Memory B cell (primary cell): ENCODE measurements at regions not wholly inside any gene's neighbourhood (a gene's known extent, or its start where the extent isn't known, plus 50 kb on each side); places are given as distances from the start of the nearest gene placed in this dataset.

Source experiments
- ATAC-seq: fragments of 150-1000 bp; cut with Tn5 transposase; 2 replicates; pipeline ENCODE4 v1.10.0; 2021; ENCODE audit warnings: low read depth, mild to moderate bottlenecking, moderate library complexity
- DNase-seq, 2 donors: peaks; one replicate each; pipeline ENCODE4 v3.0.0; 2022; ENCODE audit warnings: low spot score in 2 of 2
- H3K27ac Mint-ChIP-seq: one replicate; pipeline ENCODE4 v1.8.0; 2022; ENCODE audit warnings: mild to moderate bottlenecking, moderate library complexity, mixed read lengths
- H3K27me3 Mint-ChIP-seq: one replicate; pipeline ENCODE4 v1.8.0; 2022; ENCODE audit warnings: mixed read lengths
- H3K36me3 Mint-ChIP-seq: one replicate; pipeline ENCODE4 v1.8.0; 2022; ENCODE audit warnings: mild to moderate bottlenecking, mixed read lengths
- H3K4me1 Mint-ChIP-seq: one replicate; pipeline ENCODE4 v1.8.0; 2022; ENCODE audit warnings: mixed read lengths
- H3K4me3 Mint-ChIP-seq: one replicate; pipeline ENCODE4 v1.8.0; 2022; ENCODE audit warnings: mild to moderate bottlenecking, moderate library complexity, mixed read lengths
- H3K9me3 Mint-ChIP-seq: one replicate; pipeline ENCODE4 v1.8.0; 2022; ENCODE audit warnings: mixed read lengths

GRCh38 chr2:120785228-120785966, 49.7 kb downstream of the GLI2 start:
- no peaks in the 10 kb centered on the region for H3K36me3 Mint-ChIP-seq
- ATAC-seq (no peak), DNase-seq (no peak)
- no peaks in the 10 kb centered on the region for H3K27me3 Mint-ChIP-seq
- no peak overlapping the region for H3K4me3 Mint-ChIP-seq
- no peaks in the 10 kb centered on the region for H3K4me1 Mint-ChIP-seq
- H3K27ac Mint-ChIP-seq = no peak overlapping the region
- H3K9me3 Mint-ChIP-seq = no peaks in the 10 kb centered on the region

GRCh38 chr2:120786038-120786960, 50.6 kb downstream of the GLI2 start:
- no peaks in the 10 kb centered on the region for H3K36me3 Mint-ChIP-seq
- no peak overlapping the region for H3K27ac Mint-ChIP-seq
- H3K9me3 Mint-ChIP-seq = no peaks in the 10 kb centered on the region
- no peaks in the 10 kb centered on the region for H3K4me1 Mint-ChIP-seq
- no peaks in the 10 kb centered on the region for H3K27me3 Mint-ChIP-seq
- no peak overlapping the region for H3K4me3 Mint-ChIP-seq
- no peak for DNase-seq
- no peak for ATAC-seq

- no peaks in the 10 kb centered on the region for H3K4me1 Mint-ChIP-seq
- H3K9me3 Mint-ChIP-seq = no peaks in the 10 kb centered on the region
- H3K27me3 Mint-ChIP-seq = no peaks in the 10 kb centered on the region
- no peak overlapping the region for H3K4me3 Mint-ChIP-seq
- ATAC-seq (no peak), DNase-seq (no peak)
- H3K36me3 Mint-ChIP-seq = no peaks in the 10 kb centered on the region
- no peak overlapping the region for H3K27ac Mint-ChIP-seq
Observed at GRCh38 chr2:120787111-120787821, 51.6 kb downstream of the GLI2 start.

- no peak for ATAC-seq
- no peak overlapping the region for H3K4me3 Mint-ChIP-seq
- no peaks in the 10 kb centered on the region for H3K36me3 Mint-ChIP-seq
- no peak overlapping the region for H3K27ac Mint-ChIP-seq
- DNase-seq = no peak
- no peaks in the 10 kb centered on the region for H3K9me3 Mint-ChIP-seq
- H3K4me1 Mint-ChIP-seq = no peaks in the 10 kb centered on the region
- H3K27me3 Mint-ChIP-seq = no peaks in the 10 kb centered on the region
Observed at GRCh38 chr2:120787822-120788700, 52.4 kb downstream of the GLI2 start.

GRCh38 chr2:120791243-120791961, 55.7 kb downstream of the GLI2 start:
- Mint-ChIP-seq H3K27me3 (peaks cover 2% of the 10 kb centered on the region), H3K9me3 (no peaks in the 10 kb centered on the region), H3K36me3 (no peaks in the 10 kb centered on the region), H3K4me3 (no peak overlapping the region), H3K27ac (no peak overlapping the region), H3K4me1 (no peaks in the 10 kb centered on the region)
- DNase-seq = no peak
- no peak for ATAC-seq

- Mint-ChIP-seq H3K4me3 (no peak overlapping the region), H3K27ac (no peak overlapping the region), H3K9me3 (no peaks in the 10 kb centered on the region), H3K36me3 (no peaks in the 10 kb centered on the region), H3K4me1 (no peaks in the 10 kb centered on the region), H3K27me3 (peaks cover 2% of the 10 kb centered on the region)
- no peak for ATAC-seq
- no peak for DNase-seq
Observed at GRCh38 chr2:120791962-120792297, 56.3 kb downstream of the GLI2 start.

GRCh38 chr2:120793682-120794403, 58.2 kb downstream of the GLI2 start:
- no peak overlapping the region for H3K4me3 Mint-ChIP-seq
- peaks cover 2% of the 10 kb centered on the region for H3K27me3 Mint-ChIP-seq
- no peak overlapping the region for H3K27ac Mint-ChIP-seq
- ATAC-seq = no peak
- no peak for DNase-seq
- no peaks in the 10 kb centered on the region for H3K36me3 Mint-ChIP-seq
- H3K4me1 Mint-ChIP-seq = no peaks in the 10 kb centered on the region
- no peaks in the 10 kb centered on the region for H3K9me3 Mint-ChIP-seq

GRCh38 chr2:120794716-120795115, 59.0 kb downstream of the GLI2 start:
- ATAC-seq (no peak), DNase-seq (no peak)
- Mint-ChIP-seq H3K27ac (no peak overlapping the region), H3K36me3 (no peaks in the 10 kb centered on the region), H3K4me3 (no peak overlapping the region), H3K4me1 (no peaks in the 10 kb centered on the region), H3K9me3 (no peaks in the 10 kb centered on the region), H3K27me3 (peaks cover 2% of the 10 kb centered on the region)

GRCh38 chr2:120796094-120796493, 60.4 kb downstream of the GLI2 start:
- ATAC-seq (no peak), DNase-seq (no peak)
- Mint-ChIP-seq H3K4me1 (no peaks in the 10 kb centered on the region), H3K27ac (no peak overlapping the region), H3K9me3 (no peaks in the 10 kb centered on the region), H3K27me3 (peaks cover 2% of the 10 kb centered on the region), H3K4me3 (no peak overlapping the region), H3K36me3 (no peaks in the 10 kb centered on the region)

- H3K4me1 Mint-ChIP-seq = no peaks in the 10 kb centered on the region
- DNase-seq (no peak), ATAC-seq (no peak)
- no peaks in the 10 kb centered on the region for H3K36me3 Mint-ChIP-seq
- H3K9me3 Mint-ChIP-seq = no peaks in the 10 kb centered on the region
- H3K27ac Mint-ChIP-seq = no peak overlapping the region
- H3K27me3 Mint-ChIP-seq = peaks cover 2% of the 10 kb centered on the region
- H3K4me3 Mint-ChIP-seq = no peak overlapping the region
Observed at GRCh38 chr2:120797421-120798221, 62.0 kb downstream of the GLI2 start.

GRCh38 chr2:120798567-120799247, 63.0 kb downstream of the GLI2 start:
- Mint-ChIP-seq H3K36me3 (no peaks in the 10 kb centered on the region), H3K4me3 (no peak overlapping the region), H3K9me3 (no peaks in the 10 kb centered on the region), H3K4me1 (no peaks in the 10 kb centered on the region), H3K27ac (no peak overlapping the region), H3K27me3 (peaks cover 2% of the 10 kb centered on the region)
- DNase-seq (no peak), ATAC-seq (no peak)

- Mint-ChIP-seq H3K9me3 (no peaks in the 10 kb centered on the region), H3K27me3 (no peaks in the 10 kb centered on the region), H3K27ac (no peak overlapping the region), H3K4me1 (no peaks in the 10 kb centered on the region), H3K36me3 (no peaks in the 10 kb centered on the region), H3K4me3 (no peak overlapping the region)
- DNase-seq (no peak), ATAC-seq (no peak)
Observed at GRCh38 chr2:120802158-120802557, 66.5 kb downstream of the GLI2 start.
